Activated gamma-delta T cell (primary cell): ENCODE measurements at regions not wholly inside any gene's neighbourhood (a gene's known extent, or its start where the extent isn't known, plus 50 kb on each side); places are given as distances from the start of the nearest gene placed in this dataset.
"Not testable (repeated sequence)": the region's sequence is repeated elsewhere in the genome, so short reads cannot be mapped to it uniquely, and the experiment has no call there.

Source experiments
- DNase-seq: peaks from one replicate; lab custom pipeline; 2025; lab: John Stamatoyannopoulos, UW

- DNase-seq = no peak
Measured at GRCh38 chr10:130660266-130660665, 524.1 kb downstream of the GLRX3 start.

GRCh38 chr10:130661419-130661818 lies 525.2 kb downstream of the GLRX3 start:
- no peak for DNase-seq

DNA sequence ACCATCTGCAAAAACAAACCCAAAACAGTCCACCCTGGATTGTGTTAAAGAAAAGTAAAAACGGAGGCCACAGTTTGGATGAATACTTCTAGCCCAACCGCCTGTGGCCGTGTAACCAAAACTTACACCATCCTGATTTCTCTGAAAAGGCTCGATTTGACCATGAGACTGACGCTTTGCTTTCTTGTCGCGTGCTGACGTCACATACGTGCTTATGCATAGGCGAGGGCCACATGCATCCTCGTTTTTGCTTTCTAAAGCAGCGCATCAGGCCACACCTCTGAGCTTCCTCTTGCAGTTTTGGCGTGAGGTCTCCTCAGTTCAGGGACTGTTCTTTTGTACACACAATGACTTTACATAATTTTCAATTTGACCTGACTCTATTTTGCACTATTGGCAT lies 526.6 kb downstream of the GLRX3 start:
- DNase-seq = no peak

DNA sequence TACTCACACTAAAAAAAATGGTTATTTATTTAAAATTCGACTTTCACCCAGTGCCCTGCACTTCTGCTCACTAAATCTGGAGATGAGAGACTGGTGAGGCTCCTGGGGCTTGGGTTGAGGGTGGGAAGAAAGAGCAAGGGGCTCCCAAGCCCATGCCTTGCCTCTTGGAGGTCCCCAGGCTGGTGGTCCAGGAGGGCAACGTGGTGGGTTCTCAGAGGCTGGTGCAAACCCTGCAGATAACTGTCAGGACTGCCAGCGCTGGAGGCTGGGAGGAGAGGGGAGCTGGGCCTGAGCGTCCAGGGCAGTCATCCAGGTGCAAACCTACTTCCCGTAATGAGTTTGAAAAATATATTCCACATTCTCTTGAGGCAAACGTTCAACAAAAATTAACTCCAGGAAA lies 528.3 kb downstream of the GLRX3 start:
- no peak for DNase-seq

DNA sequence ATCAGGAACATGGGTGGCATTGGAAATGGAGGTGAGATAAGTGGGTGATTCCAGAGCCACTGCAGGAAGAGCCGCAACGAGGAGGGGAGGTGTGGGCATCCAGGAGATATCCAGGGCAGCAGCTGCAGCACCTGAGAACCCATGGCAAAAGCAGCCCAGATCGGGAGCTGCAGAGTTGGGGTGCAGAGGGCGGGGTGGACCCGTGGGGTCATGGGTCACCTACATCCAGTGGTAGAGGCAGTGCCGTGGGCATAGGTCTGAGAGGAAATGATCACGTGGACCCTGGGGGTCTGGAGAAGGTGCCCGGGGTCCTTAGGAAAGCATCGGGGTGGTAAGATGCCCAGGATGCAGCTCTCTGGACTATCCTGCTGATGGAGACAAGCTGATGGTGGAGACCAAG lies 530.0 kb downstream of the GLRX3 start:
- DNase-seq = no peak

- no peak for DNase-seq
Measured at GRCh38 chr10:130686689-130687300, 550.6 kb downstream of the GLRX3 start.

DNA sequence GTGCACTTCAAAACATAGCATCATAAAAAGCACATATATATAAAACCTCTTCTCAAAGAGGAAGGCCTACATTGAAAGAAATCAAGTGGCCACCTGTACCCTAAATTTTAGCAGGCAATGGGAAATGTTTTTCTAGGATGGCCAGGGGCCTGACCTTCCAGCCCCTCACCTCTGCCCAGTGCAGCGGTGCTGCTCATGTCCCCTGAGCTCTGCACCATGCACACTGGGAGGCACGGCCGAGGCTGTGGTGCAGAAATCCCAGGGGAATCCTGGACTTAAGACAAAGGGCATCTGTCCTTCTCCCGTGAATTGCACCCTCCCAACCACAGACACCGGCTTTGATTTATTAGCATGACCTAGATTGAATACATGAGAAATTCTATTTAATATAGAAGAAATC lies 551.4 kb downstream of the GLRX3 start:
- DNase-seq = no peak

GRCh38 chr10:130689743-130690626 lies 553.8 kb downstream of the GLRX3 start:
- DNase-seq = no peak

- no peak for DNase-seq
Measured at GRCh38 chr10:130691776-130692175, 555.6 kb downstream of the GLRX3 start.

GRCh38 chr10:130696870-130697269 lies 560.7 kb downstream of the GLRX3 start:
- no peak for DNase-seq

DNA sequence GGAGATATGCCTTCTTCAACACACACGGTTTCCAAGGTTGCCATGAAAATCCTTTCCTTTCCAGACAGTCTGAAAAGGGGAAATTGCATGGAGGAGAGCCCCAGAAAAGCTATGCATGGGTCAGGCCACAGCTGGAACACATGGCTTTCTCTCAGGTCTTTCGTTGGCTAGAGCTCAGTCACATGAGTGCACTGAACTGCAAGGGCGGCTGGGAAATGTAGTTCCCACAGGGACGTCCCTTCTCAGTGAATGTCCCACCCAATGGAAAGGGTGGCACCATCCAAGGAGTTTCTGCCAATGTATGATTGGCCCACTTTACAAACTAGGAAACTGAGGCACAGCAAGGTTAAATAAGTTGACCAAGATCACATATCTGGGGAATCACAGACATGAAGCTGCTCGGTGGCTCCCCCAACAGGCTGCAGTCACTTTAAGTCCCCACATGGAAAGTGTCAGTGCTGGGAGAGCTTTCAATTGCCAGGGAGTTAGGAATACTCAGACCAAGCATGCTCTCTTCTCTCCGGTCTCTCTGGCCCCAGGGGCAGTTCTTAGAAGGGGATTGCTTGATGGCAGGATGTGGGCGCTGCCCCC lies 571.3 kb downstream of the GLRX3 start:
- DNase-seq = no peak

DNA sequence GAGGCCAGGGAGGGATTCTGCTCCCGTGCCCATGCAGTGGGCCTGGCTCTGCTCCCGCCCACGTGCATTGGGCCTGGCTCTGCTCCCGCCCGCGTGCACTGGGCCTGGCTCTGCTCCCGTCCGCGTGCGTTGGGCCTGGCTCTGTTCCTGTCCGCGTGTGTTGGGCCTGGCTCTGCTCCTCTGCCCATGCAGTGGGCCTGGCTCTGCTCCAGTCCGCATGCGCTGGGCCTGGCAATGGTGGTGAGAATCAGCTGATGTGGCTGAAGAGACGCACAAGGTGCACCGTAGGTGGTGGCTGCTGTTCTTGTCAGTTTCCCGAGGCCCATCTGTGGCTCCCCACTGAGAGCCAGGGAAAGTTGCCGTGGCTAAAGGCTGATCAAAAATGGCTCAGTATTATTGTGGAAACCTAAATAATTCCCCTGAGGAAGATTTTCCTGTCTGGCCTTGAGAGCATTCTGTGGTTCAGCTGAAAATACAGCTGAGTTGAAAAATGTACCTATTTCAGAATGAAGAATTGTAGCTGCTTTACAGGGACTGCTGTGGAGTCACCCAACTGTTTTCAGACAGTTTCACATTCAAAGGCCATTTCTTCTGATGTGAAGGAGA lies 572.4 kb downstream of the GLRX3 start:
- no peak for DNase-seq

DNA sequence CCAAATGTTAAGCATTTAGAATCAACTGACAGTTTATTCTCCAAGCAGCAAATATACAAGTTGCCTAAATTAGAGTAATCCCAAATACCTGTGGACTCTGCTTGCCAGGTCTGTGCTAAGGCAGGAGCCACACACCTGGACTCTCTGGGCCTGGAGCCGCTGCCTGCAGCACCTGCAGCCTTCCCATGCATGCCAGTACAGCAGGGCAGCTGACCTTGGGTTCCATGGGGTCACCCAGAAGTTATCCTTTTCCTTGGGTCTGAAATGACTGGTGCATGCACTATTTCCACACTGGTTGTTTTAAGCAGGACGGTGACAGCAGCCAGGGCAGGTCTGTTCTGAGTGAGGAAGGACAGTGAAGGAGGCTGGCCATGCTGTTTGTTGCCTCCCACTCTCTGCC lies 573.2 kb downstream of the GLRX3 start:
- no peak for DNase-seq

- DNase-seq = no peak
Measured at GRCh38 chr10:130711072-130711471, 574.9 kb downstream of the GLRX3 start.

DNA sequence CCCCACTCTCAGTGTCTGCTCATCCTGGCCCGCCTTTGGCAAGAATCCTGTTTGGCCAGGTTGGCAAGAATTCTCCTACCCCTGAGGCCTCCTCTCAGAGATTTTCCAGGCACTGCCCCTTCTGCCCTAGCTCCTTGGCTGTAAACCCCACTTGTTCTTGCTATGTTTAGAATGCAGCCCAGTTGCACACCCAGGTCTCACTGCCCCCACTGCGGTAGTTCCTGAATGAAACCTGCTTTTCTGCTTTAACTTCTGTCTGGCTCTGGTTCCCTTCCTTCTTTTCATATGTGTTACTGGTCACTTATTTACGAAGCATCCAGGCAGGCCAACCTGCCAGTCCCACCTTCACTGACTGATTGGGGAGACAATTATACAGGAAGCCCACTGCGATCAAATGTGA lies 576.9 kb downstream of the GLRX3 start:
- DNase-seq = no peak

- no peak for DNase-seq
Measured at GRCh38 chr10:130713731-130714130, 577.5 kb downstream of the GLRX3 start.

DNA sequence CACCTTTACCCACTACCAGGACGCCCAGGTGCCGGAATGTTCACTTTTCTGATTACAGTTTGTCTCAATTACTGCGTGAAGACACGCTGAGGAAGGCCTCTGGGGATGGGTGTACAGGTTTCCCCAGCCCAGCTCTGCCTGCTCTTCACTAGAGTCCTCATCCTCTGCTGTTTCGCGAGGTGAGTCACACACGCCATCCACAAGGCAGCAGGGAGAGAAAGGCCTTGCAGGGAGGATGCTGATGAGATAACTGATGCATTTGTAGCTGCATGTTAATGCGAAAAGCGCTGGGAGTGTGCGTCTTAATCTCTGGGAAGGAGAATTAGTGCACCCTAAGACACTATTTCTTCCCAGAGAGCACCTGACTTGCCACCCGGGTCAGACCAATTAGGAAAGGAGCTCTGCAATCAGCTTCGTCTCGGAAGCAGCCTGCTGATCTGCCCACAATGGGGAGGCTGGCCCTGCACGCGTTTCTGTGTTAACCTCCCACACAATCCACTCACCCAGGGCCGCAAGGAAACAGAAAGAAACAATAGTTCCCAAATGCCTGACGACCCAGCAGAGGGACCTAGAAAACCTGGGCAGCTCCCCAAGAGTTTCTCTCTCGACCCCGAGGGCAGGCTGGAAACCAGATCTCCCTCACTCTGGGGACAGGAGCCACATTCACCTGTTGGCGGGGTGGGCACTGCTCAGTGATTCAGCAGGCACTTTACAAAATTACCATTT lies 578.7 kb downstream of the GLRX3 start:
- DNase-seq = no peak

- DNase-seq = no peak
Measured at GRCh38 chr10:130715686-130716670, 579.8 kb downstream of the GLRX3 start.

DNA sequence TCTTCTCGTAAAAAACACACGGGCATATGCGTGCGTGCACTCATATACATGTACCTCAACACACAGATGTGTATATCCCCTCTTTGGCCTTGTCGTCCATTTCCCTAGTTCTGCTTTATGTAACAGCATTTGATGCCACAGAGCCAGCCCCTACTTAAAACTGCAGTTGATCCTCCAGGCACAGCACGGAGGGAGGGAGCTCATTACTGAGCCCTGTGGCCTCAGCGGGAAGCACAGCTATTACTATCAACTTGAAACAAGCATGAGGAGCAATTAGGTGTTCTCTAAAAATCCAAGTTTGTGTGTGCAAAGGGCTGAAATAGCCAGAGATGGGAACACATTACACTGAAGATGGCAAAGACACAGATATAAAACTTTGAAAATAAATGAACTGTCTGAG lies 580.9 kb downstream of the GLRX3 start:
- no peak for DNase-seq

DNA sequence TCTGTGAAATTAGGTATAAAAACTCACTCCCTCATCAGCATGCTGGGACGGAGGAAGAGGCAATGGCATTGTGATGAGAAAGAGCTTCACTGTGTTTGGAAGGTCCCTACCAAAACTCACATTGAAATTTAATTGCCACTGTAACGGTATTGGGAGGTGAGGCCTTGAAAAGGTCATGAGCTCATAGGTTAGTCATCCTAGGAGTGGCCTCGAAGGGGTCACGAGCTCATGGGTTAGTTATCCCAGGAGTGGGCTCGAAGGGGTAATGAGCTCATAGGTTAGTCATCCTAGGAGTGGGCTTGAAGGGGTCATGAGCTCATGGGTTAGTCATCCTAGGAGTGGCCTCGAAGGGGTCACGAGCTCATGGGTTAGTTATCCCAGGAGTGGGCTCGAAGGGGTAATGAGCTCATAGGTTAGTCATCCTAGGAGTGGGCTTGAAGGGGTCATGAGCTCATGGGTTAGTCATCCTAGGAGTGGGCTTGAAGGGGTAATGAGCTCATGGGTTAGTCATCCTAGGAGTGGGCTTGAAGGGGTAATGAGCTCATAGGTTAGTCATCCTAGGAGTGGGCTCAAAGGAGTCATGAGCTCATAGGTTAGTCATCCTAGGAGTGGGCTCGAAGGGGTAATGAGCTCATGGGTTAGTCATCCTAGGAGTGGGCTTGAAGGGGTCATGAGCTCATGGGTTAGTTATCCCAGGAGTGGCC lies 582.7 kb downstream of the GLRX3 start:
- DNase-seq = not testable (repeated sequence)
